ENCODE measurements at regions not wholly inside any gene's neighbourhood (a gene's known extent, or its start where the extent isn't known, plus 50 kb on each side); places are given as distances from the start of the nearest gene placed in this dataset.
A peak's percentile ranks its signal among the peaks of the same experiment; 100 is the strongest.

DNA sequence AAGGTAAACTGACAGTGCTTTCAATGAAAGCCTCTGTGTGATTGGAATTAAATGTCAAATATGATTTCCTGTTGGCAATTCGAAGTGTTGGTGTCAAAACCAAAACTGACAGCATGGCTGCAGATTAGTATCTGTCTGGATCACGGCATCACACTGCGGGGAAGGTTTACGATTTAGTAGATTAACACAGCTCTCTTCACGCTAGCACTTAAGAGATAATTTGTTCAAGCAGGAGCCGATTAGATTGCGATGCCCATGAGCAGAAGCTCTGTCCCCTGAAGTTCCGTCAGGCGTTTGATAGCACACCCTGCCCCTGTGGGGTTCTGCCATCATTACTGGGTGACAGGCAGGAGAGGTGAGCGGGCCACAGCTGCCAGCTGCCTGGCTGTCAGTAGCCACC lies 279.5 kb upstream of the AUTS2 start:
- H3K27ac ChIP-seq: no peak overlapping the region
- H3K4me2 ChIP-seq (ENCODE audit: low read length): peak overlapping the region; percentile 44
- peak overlapping the region; percentile 75 for H2AFZ ChIP-seq
- no peaks in the 10 kb centered on the region for H3K9me3 ChIP-seq (ENCODE audit: control insufficient read depth, low read length)
- H3K4me3 ChIP-seq (ENCODE audit: low read depth, low read length): no peak overlapping the region
- TF ChIP-seq, protein P1, sequence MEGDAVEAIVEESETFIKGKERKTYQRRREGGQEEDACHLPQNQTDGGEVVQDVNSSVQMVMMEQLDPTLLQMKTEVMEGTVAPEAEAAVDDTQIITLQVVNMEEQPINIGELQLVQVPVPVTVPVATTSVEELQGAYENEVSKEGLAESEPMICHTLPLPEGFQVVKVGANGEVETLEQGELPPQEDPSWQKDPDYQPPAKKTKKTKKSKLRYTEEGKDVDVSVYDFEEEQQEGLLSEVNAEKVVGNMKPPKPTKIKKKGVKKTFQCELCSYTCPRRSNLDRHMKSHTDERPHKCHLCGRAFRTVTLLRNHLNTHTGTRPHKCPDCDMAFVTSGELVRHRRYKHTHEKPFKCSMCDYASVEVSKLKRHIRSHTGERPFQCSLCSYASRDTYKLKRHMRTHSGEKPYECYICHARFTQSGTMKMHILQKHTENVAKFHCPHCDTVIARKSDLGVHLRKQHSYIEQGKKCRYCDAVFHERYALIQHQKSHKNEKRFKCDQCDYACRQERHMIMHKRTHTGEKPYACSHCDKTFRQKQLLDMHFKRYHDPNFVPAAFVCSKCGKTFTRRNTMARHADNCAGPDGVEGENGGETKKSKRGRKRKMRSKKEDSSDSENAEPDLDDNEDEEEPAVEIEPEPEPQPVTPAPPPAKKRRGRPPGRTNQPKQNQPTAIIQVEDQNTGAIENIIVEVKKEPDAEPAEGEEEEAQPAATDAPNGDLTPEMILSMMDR (IDR thresholded peaks at IDR 0.05): no peak
- no peaks in the 10 kb centered on the region for H3K27me3 ChIP-seq (ENCODE audit: control insufficient read depth, insufficient read depth, low read length)
- no peaks in the 10 kb centered on the region for H3K79me2 ChIP-seq
- peaks cover 2% of the 10 kb centered on the region for H3K4me1 ChIP-seq
- no peaks in the 10 kb centered on the region for H3K36me3 ChIP-seq (ENCODE audit: control insufficient read depth, insufficient read depth, low read length)
- H3K9ac ChIP-seq: no peak overlapping the region

GRCh38 chr7:69328516-69328915 lies 269.8 kb upstream of the AUTS2 start:
- Histone ChIP-seq H3K79me2 (no peaks in the 10 kb centered on the region), H3K9me3 (ENCODE audit: control insufficient read depth, low read length) (no peaks in the 10 kb centered on the region), H2AFZ (no peak overlapping the region), H3K4me3 (ENCODE audit: low read depth, low read length) (no peak overlapping the region), H3K36me3 (ENCODE audit: control insufficient read depth, insufficient read depth, low read length) (no peaks in the 10 kb centered on the region), H3K27me3 (ENCODE audit: control insufficient read depth, insufficient read depth, low read length) (no peaks in the 10 kb centered on the region), H3K9ac (no peak overlapping the region), H3K4me1 (no peaks in the 10 kb centered on the region), H3K27ac (no peak overlapping the region), H3K4me2 (ENCODE audit: low read length) (no peak overlapping the region)
- TF ChIP-seq, protein P1 (IDR thresholded peaks at IDR 0.05): no peak

DNA sequence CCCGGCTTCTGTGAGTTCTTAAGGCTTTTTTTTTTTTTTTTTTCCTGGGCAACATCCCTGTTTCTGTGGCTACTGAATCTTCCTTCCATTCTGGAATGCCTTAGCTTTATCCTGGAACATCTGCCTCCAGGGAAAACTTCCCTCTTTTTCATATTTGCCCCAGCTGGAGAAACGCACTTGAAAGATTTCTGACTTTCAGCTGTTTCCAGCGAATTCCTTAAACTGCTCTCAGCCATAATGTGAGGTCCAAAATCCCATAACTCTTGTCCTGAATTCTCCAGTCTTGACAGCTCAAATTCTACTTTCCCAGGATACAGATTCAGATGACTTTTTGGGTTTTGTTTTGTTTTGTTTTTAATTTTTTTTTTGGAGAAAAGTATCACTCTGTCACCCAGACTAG lies 263.6 kb upstream of the AUTS2 start:
- Histone ChIP-seq H2AFZ (no peak overlapping the region), H3K4me1 (peaks cover 11% of the 10 kb centered on the region), H3K27ac (no peak overlapping the region), H3K4me3 (ENCODE audit: low read depth, low read length) (no peak overlapping the region), H3K79me2 (no peaks in the 10 kb centered on the region), H3K27me3 (ENCODE audit: control insufficient read depth, insufficient read depth, low read length) (no peaks in the 10 kb centered on the region), H3K36me3 (ENCODE audit: control insufficient read depth, insufficient read depth, low read length) (no peaks in the 10 kb centered on the region), H3K4me2 (ENCODE audit: low read length) (no peak overlapping the region), H3K9me3 (ENCODE audit: control insufficient read depth, low read length) (no peaks in the 10 kb centered on the region), H3K9ac (no peak overlapping the region)
- TF ChIP-seq, protein P1 (IDR thresholded peaks at IDR 0.05): no peak

DNA sequence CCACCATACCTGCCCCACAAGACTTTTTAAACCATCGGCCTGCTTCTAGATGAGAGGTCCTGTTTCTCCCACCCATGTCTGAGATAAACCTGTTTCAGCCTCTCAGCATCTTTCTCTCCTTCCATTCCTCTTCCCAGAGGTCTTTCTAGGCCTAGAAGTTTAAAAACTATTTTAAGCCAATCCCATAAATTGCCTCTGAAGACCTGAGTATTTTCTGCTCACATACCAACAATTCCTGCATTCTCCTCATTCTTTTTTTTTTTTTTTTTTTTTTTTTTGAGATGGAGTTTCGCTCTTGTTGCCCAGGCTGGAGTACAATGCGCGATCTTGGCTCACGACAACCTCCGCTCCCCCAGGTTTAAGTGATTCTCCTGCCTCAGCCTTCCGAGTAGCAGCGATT lies 262.9 kb upstream of the AUTS2 start:
- no peaks in the 10 kb centered on the region for H3K79me2 ChIP-seq
- H3K27me3 ChIP-seq (ENCODE audit: control insufficient read depth, insufficient read depth, low read length): no peaks in the 10 kb centered on the region
- peaks cover 11% of the 10 kb centered on the region for H3K4me1 ChIP-seq
- H3K4me3 ChIP-seq (ENCODE audit: low read depth, low read length): no peak overlapping the region
- H3K27ac ChIP-seq: no peak overlapping the region
- H3K9me3 ChIP-seq (ENCODE audit: control insufficient read depth, low read length): no peaks in the 10 kb centered on the region
- TF ChIP-seq, protein P1 (IDR thresholded peaks at IDR 0.05): no peak
- H3K36me3 ChIP-seq (ENCODE audit: control insufficient read depth, insufficient read depth, low read length): no peaks in the 10 kb centered on the region
- H3K9ac ChIP-seq: no peak overlapping the region
- H3K4me2 ChIP-seq (ENCODE audit: low read length): no peak overlapping the region
- no peak overlapping the region for H2AFZ ChIP-seq

GRCh38 chr7:69336976-69337375 lies 261.3 kb upstream of the AUTS2 start:
- H3K9me3 ChIP-seq (ENCODE audit: control insufficient read depth, low read length): no peaks in the 10 kb centered on the region
- H3K79me2 ChIP-seq: no peaks in the 10 kb centered on the region
- no peak overlapping the region for H3K4me3 ChIP-seq (ENCODE audit: low read depth, low read length)
- no peak overlapping the region for H3K4me2 ChIP-seq (ENCODE audit: low read length)
- TF ChIP-seq, protein P1 (IDR thresholded peaks at IDR 0.05): no peak
- H3K4me1 ChIP-seq: peaks cover 11% of the 10 kb centered on the region
- peak overlapping the region; percentile 40 for H3K27ac ChIP-seq
- H3K9ac ChIP-seq: no peak overlapping the region
- no peaks in the 10 kb centered on the region for H3K27me3 ChIP-seq (ENCODE audit: control insufficient read depth, insufficient read depth, low read length)
- peak overlapping the region; percentile 17 for H2AFZ ChIP-seq
- no peaks in the 10 kb centered on the region for H3K36me3 ChIP-seq (ENCODE audit: control insufficient read depth, insufficient read depth, low read length)
